ENCODE measurements at regions not wholly inside any gene's neighbourhood (a gene's known extent, or its start where the extent isn't known, plus 50 kb on each side); places are given as distances from the start of the nearest gene placed in this dataset.

GRCh38 chr2:4518596-4518995, 815.2 kb downstream of the DCDC2C start:
- DNase-seq = no peak

GRCh38 chr2:4522498-4523421, 819.4 kb downstream of the DCDC2C start:
- no peak for DNase-seq

- no peak for DNase-seq
These were observed 824.0 kb downstream of the DCDC2C start for GRCh38 chr2:4527416-4527815.

GRCh38 chr2:4528246-4528645, 824.9 kb downstream of the DCDC2C start:
- no peak for DNase-seq

GRCh38 chr2:4528773-4529172, 825.4 kb downstream of the DCDC2C start:
- no peak for DNase-seq

GRCh38 chr2:4529738-4530137, 826.4 kb downstream of the DCDC2C start:
- DNase-seq = no peak

- no peak for DNase-seq
These were observed 826.9 kb downstream of the DCDC2C start for GRCh38 chr2:4530231-4530630.

GRCh38 chr2:4533806-4534205, 830.4 kb downstream of the DCDC2C start:
- DNase-seq = no peak

- DNase-seq = no peak
These were observed 835.7 kb downstream of the DCDC2C start for GRCh38 chr2:4539121-4539520.

- DNase-seq = no peak
These were observed 846.4 kb downstream of the DCDC2C start for GRCh38 chr2:4549666-4550210.

- DNase-seq = no peak
These were observed 848.5 kb downstream of the DCDC2C start for GRCh38 chr2:4551691-4552474.

- DNase-seq = no peak
These were observed 849.9 kb downstream of the DCDC2C start for GRCh38 chr2:4553241-4553640.

GRCh38 chr2:4556135-4556896, 852.9 kb downstream of the DCDC2C start:
- no peak for DNase-seq

GRCh38 chr2:4561196-4561595, 857.8 kb downstream of the DCDC2C start:
- no peak for DNase-seq

- DNase-seq = no peak
These were observed 872.7 kb downstream of the DCDC2C start for GRCh38 chr2:4576075-4576474.

- no peak for DNase-seq
These were observed 876.6 kb downstream of the DCDC2C start for GRCh38 chr2:4579977-4580376.

GRCh38 chr2:4585057-4585635, 881.8 kb downstream of the DCDC2C start:
- no peak for DNase-seq

GRCh38 chr2:4588606-4589005, 885.2 kb downstream of the DCDC2C start:
- no peak for DNase-seq

GRCh38 chr2:4591261-4591660, 887.9 kb downstream of the DCDC2C start:
- DNase-seq = no peak

- no peak for DNase-seq
These were observed 894.0 kb downstream of the DCDC2C start for GRCh38 chr2:4597400-4597799.

- DNase-seq = no peak
These were observed 901.4 kb downstream of the DCDC2C start for GRCh38 chr2:4604767-4605166.

- DNase-seq = no peak
These were observed 914.8 kb downstream of the DCDC2C start for GRCh38 chr2:4618141-4618540.

Data from activated CD8-positive, alpha-beta memory T cell treated with anti-CD3 and anti-CD28 coated beads, Interleukin-2, amount 50 U/mL, for 48 hours (primary cell).